ENCODE measurements at regions not wholly inside any gene's neighbourhood (a gene's known extent, or its start where the extent isn't known, plus 50 kb on each side); places are given as distances from the start of the nearest gene placed in this dataset.

DNA sequence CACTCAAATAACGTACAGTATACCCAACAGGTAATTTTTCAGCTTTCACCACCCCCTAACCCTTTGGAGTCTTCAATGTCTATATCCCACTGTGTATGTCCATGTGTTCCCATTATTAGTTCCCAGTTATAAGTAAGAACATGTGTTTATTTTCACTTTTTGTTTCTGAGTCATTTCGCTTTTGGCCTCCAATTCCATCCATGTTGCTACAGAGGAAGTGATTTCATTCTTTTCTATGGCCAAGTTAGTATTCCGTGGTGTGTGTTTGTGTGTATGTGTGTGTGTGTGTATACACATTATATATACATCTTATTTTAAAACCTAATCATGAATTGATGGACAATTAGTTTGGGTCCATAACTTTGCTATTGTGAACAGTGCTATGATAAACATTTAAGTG is 464.4 kb downstream of the CMPK2 start:
- H3K27me3 ChIP-seq = no peaks in the 10 kb centered on the region
- no peaks in the 10 kb centered on the region for H3K9me3 ChIP-seq
- intact Hi-C loops (cut with DNase I) = no loop called here
- no peak for DNase-seq
- H3K4me3 ChIP-seq = no peak overlapping the region
- H3K9ac ChIP-seq (ENCODE audit: low read depth in 2 of 2, low read length in 2 of 2) = no peak overlapping the region
- no peak overlapping the region for H3K27ac ChIP-seq
- no peaks in the 10 kb centered on the region for H3K4me1 ChIP-seq
- H3K36me3 ChIP-seq = no peaks in the 10 kb centered on the region
- TF ChIP-seq, protein P1, sequence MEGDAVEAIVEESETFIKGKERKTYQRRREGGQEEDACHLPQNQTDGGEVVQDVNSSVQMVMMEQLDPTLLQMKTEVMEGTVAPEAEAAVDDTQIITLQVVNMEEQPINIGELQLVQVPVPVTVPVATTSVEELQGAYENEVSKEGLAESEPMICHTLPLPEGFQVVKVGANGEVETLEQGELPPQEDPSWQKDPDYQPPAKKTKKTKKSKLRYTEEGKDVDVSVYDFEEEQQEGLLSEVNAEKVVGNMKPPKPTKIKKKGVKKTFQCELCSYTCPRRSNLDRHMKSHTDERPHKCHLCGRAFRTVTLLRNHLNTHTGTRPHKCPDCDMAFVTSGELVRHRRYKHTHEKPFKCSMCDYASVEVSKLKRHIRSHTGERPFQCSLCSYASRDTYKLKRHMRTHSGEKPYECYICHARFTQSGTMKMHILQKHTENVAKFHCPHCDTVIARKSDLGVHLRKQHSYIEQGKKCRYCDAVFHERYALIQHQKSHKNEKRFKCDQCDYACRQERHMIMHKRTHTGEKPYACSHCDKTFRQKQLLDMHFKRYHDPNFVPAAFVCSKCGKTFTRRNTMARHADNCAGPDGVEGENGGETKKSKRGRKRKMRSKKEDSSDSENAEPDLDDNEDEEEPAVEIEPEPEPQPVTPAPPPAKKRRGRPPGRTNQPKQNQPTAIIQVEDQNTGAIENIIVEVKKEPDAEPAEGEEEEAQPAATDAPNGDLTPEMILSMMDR (IDR thresholded peaks at IDR 0.05) = no peak

DNA sequence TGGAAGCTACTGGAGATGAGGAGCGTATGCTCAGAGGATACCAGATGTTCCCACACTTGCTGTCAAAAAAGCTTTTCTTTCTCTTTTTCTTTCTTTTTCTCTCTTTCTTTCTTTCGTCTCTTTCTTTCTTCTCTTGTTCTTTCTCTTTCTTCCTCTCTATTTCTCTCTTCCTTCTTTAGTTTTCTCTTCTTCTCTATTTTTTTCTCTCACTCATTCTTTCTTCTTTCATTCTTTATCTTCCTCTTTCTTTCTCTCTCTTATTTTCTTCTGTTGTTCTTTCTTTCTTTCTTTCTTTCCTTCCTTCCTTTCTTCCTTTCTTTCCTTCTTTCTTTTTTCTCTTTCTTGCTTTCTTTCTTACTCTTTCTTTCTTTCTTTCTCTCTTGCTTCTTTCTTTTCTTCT is 457.6 kb downstream of the CMPK2 start:
- no peak overlapping the region for H3K27ac ChIP-seq
- H3K9me3 ChIP-seq = no peaks in the 10 kb centered on the region
- intact Hi-C loops (cut with DNase I) = no loop called here
- H3K9ac ChIP-seq (ENCODE audit: low read depth in 2 of 2, low read length in 2 of 2) = no peak overlapping the region
- H3K27me3 ChIP-seq = no peaks in the 10 kb centered on the region
- H3K4me3 ChIP-seq = no peak overlapping the region
- H3K36me3 ChIP-seq = no peaks in the 10 kb centered on the region
- TF ChIP-seq, protein P1 (IDR thresholded peaks at IDR 0.05) = no peak
- DNase-seq = no peak
- no peaks in the 10 kb centered on the region for H3K4me1 ChIP-seq

DNA sequence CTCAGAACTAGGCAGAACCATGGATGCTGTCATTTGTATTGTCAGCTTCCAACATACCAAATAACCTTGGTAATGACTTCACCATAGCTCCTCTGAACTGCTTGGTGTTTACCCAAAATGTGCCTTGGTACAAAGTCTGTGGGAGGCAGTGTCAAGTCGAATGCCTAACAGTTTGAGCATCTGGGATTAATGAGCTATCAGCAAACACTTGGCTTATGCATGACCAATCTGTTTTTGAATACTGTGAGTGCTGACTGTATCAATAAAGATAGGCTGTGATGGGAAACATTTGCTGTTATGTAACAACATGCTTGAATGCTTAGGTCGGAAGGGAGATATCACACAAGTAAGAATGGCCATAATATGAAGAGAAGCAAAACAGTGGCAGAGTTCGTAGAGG is 455.4 kb downstream of the CMPK2 start:
- TF ChIP-seq, protein P1 (IDR thresholded peaks at IDR 0.05) = no peak
- no peak for DNase-seq
- H3K36me3 ChIP-seq = no peaks in the 10 kb centered on the region
- no peak overlapping the region for H3K27ac ChIP-seq
- H3K4me1 ChIP-seq = no peaks in the 10 kb centered on the region
- H3K27me3 ChIP-seq = no peaks in the 10 kb centered on the region
- no peak overlapping the region for H3K9ac ChIP-seq (ENCODE audit: low read depth in 2 of 2, low read length in 2 of 2)
- H3K9me3 ChIP-seq = no peaks in the 10 kb centered on the region
- H3K4me3 ChIP-seq = no peak overlapping the region
- intact Hi-C loops (cut with DNase I) = no loop called here

DNA sequence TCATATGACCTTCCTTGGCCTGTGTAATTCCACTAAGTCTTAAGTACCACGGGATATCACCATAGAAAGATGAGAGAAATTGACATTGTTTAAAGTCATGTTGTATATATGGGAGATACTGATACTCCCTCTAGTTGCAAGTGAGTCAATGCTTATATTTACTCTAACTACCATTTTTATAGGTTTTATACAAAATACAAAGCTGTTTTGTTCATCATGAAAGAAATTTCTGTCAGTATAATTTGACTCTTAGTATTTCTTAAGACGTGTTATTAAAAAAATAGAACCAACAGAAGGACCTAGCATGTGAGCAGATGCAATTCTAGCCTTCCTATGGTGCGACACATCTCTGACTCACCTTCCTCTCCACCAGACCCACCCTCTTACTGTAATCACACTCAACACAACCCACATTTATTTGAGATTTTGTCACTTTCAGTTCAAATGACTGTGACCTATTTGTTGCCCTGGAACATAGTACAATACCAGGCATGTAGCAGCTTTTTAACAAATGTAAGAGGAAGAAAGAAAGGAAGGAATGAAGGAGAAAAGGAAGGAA is 453.1 kb downstream of the CMPK2 start:
- no peaks in the 10 kb centered on the region for H3K36me3 ChIP-seq
- H3K9ac ChIP-seq (ENCODE audit: low read depth in 2 of 2, low read length in 2 of 2) = no peak overlapping the region
- H3K4me3 ChIP-seq = no peak overlapping the region
- no peaks in the 10 kb centered on the region for H3K27me3 ChIP-seq
- H3K27ac ChIP-seq = no peak overlapping the region
- no peaks in the 10 kb centered on the region for H3K9me3 ChIP-seq
- DNase-seq = no peak
- intact Hi-C loops (cut with DNase I) = no loop called here
- H3K4me1 ChIP-seq = no peaks in the 10 kb centered on the region
- TF ChIP-seq, protein P1 (IDR thresholded peaks at IDR 0.05) = no peak

DNA sequence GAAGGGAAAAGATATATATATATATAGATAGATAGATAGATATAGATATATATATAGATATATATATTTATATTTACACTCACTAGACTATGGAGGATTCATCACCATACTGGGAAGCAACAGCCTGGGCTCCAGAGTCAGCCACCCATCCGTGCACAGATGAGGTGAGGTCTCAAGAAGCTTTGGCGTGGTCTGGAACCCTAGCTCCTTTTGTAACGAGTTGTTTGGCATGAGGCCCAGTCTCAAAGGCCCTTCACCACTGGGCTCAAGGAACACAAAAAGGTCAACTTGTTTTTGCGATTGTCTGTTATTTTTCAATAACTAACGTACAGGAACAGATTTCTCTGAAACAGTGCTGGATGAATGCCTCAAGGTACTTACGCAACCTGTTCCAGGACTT is 448.7 kb downstream of the CMPK2 start:
- DNase-seq = no peak
- H3K27me3 ChIP-seq = no peaks in the 10 kb centered on the region
- intact Hi-C loops (cut with DNase I) = no loop called here
- no peaks in the 10 kb centered on the region for H3K9me3 ChIP-seq
- H3K4me1 ChIP-seq = no peaks in the 10 kb centered on the region
- no peak overlapping the region for H3K9ac ChIP-seq (ENCODE audit: low read depth in 2 of 2, low read length in 2 of 2)
- no peak overlapping the region for H3K27ac ChIP-seq
- no peak overlapping the region for H3K4me3 ChIP-seq
- TF ChIP-seq, protein P1 (IDR thresholded peaks at IDR 0.05) = no peak
- no peaks in the 10 kb centered on the region for H3K36me3 ChIP-seq
